B cell (primary cell): ENCODE measurements at regions not wholly inside any gene's neighbourhood (a gene's known extent, or its start where the extent isn't known, plus 50 kb on each side); places are given as distances from the start of the nearest gene placed in this dataset.

Experiments
- ATAC-seq: fragments of 200-7000 bp; cut with Tn5 transposase; one replicate; pipeline ENCODE4 v1.10.0; 2021; ENCODE audit warnings: low read depth, mild to moderate bottlenecking, moderate number of reproducible peaks, moderate library complexity
- CTCF ChIA-PET: fragments of 350-600 bp; sonication (Branson Sonifier 250); formaldehyde crosslinking; loops from one replicate; lab custom pipeline; 2021; ENCODE audit warnings: antibody characterized with exemption, inconsistent platforms; lab: Charles Lee
- POLR2A ChIA-PET: fragments of 350-600 bp; sonication (Branson Sonifier 250); formaldehyde crosslinking; loops from one replicate; lab custom pipeline; 2021; ENCODE audit warnings: antibody characterized with exemption; lab: Charles Lee
- DNase-seq: peaks from one replicate; pipeline ENCODE4 v3.0.0; 2013
- H2AFZ ChIP-seq: 2 replicates; pipeline ENCODE4 v1.6.1; 2012; ENCODE audit warnings: mild to moderate bottlenecking, low read depth, low read length; ENCODE audit not compliant: insufficient read depth, poor library complexity, severe bottlenecking
- H3K27ac ChIP-seq, 2 donors: 1 replicate in 1 of 2; 2 replicates in 1 of 2; pipeline ENCODE4 v1.5.1; 2012 to 2013; ENCODE audit warnings: low read length in 2 of 2, mild to moderate bottlenecking in 2 of 2, moderate library complexity in 1 of 2
- H3K27me3 ChIP-seq, 4 experiments: fragments of 200-600 bp in 1 of 4; sonication (generic) in 1 of 4; replicated peaks in 1 of 4; 1 replicate in 2 of 4; 2 replicates in 2 of 4; pipeline versions ENCODE4 v1.6.1 to v1.7.0; 2013 to 2016; ENCODE audit warnings: low read length in 3 of 4, mild to moderate bottlenecking in 2 of 4, mixed read lengths in 1 of 4, moderate library complexity in 1 of 4; ENCODE audit not compliant: insufficient read depth in 4 of 4, control insufficient read depth in 3 of 4; ENCODE audit errors: control extremely low read depth in 1 of 4
- H3K36me3 ChIP-seq, 2 experiments: replicated peaks in 1 of 2; 1 replicate in 1 of 2; 2 replicates in 1 of 2; pipeline versions ENCODE4 v1.6.1 to v1.7.1; 2013; ENCODE audit warnings: low read length in 1 of 2; ENCODE audit not compliant: insufficient read depth in 2 of 2, control insufficient read depth in 1 of 2; ENCODE audit errors: control extremely low read depth in 1 of 2, extremely low read depth in 1 of 2
- H3K4me1 ChIP-seq, 2 donors: fragments of 200-600 bp in 1 of 2; sonication (generic) in 1 of 2; 1 replicate in 1 of 2; 2 replicates in 1 of 2; pipeline versions ENCODE4 v1.5.1 to v1.6.1; 2013 to 2017; ENCODE audit warnings: low read length in 2 of 2; ENCODE audit not compliant: control insufficient read depth in 2 of 2, insufficient read depth in 2 of 2
- H3K4me2 ChIP-seq: replicated peaks from 2 replicates; pipeline ENCODE3; 2012; ENCODE audit warnings: mild to moderate bottlenecking, low read depth, low read length; ENCODE audit not compliant: poor library complexity, severe bottlenecking
- H3K4me3 ChIP-seq, 5 experiments: fragments of 200-600 bp in 1 of 5; sonication (generic) in 1 of 5; 1 replicate in 3 of 5; 2 replicates in 2 of 5; pipeline versions ENCODE4 v1.5.1 to v1.7.0; 2011 to 2016; ENCODE audit warnings: low read length in 4 of 5, mild to moderate bottlenecking in 4 of 5, low read depth in 2 of 5, control low read depth in 1 of 5, moderate library complexity in 1 of 5; ENCODE audit not compliant: insufficient read depth in 1 of 5; ENCODE audit errors: control extremely low read depth in 1 of 5, extremely low read depth in 1 of 5
- H3K79me2 ChIP-seq: fragments of 200-600 bp; sonication (generic); one replicate; pipeline ENCODE4 v1.6.0; 2016; ENCODE audit warnings: low read length; ENCODE audit not compliant: control insufficient read depth, insufficient read depth
- H3K9ac ChIP-seq: fragments of 200-600 bp; sonication (generic); 2 replicates; pipeline ENCODE4 v1.6.1; 2017; ENCODE audit warnings: mild to moderate bottlenecking, low read length, moderate library complexity
- H3K9me3 ChIP-seq, 3 donors: one replicate each; pipeline versions ENCODE4 v1.6.1 to v1.7.1; 2013; ENCODE audit warnings: low read length in 2 of 3; ENCODE audit not compliant: control insufficient read depth in 2 of 3, insufficient read depth in 1 of 3; ENCODE audit errors: control extremely low read depth in 1 of 3
- H4K20me1 ChIP-seq: 2 replicates; pipeline ENCODE4 v1.6.0; 2012; ENCODE audit warnings: mild to moderate bottlenecking, low read length; ENCODE audit not compliant: insufficient read depth, control insufficient read depth, poor library complexity, severe bottlenecking
- H3K27ac Mint-ChIP-seq: one replicate; pipeline ENCODE4 v1.8.0; 2021; ENCODE audit warnings: mixed read lengths
- H3K27me3 Mint-ChIP-seq: one replicate; pipeline ENCODE4 v1.8.0; 2021; ENCODE audit warnings: mixed read lengths
- H3K4me1 Mint-ChIP-seq: one replicate; pipeline ENCODE4 v1.8.0; 2021; ENCODE audit warnings: mixed read lengths
- H3K4me3 Mint-ChIP-seq: one replicate; pipeline ENCODE4 v1.8.0; 2021; ENCODE audit warnings: mixed read lengths
- H3K9me3 Mint-ChIP-seq: one replicate; pipeline ENCODE4 v1.8.0; 2022; ENCODE audit warnings: mixed read lengths; ENCODE audit not compliant: insufficient read depth
- CTCF ChIP-seq: fragments of 200-600 bp; IDR thresholded peaks from one replicate; pipeline ENCODE4 v1.8.0; 2022; ENCODE audit warnings: antibody characterized with exemption, mild to moderate bottlenecking
- EZH2 ChIP-seq: IDR thresholded peaks from 2 replicates; pipeline ENCODE4 v1.6.1; 2012; ENCODE audit warnings: borderline replicate concordance, low read depth, mild to moderate bottlenecking, moderate library complexity, low read length; ENCODE audit not compliant: insufficient read depth, poor library complexity, severe bottlenecking
- WGBS: methylation state at CpG from one replicate; pipeline ENCODE4 v1.1.5; 2013; ENCODE audit warnings: missing lambda C conversion rate; ENCODE audit not compliant: insufficient coverage; 5-methylcytosine and 5-hydroxymethylcytosine counted together
- intact Hi-C: fragments of 100-400 bp; cut with micrococcal nuclease; formaldehyde crosslinking; loops from one replicate; pipeline ENCODE4 v1.10.0; 2022

DNA sequence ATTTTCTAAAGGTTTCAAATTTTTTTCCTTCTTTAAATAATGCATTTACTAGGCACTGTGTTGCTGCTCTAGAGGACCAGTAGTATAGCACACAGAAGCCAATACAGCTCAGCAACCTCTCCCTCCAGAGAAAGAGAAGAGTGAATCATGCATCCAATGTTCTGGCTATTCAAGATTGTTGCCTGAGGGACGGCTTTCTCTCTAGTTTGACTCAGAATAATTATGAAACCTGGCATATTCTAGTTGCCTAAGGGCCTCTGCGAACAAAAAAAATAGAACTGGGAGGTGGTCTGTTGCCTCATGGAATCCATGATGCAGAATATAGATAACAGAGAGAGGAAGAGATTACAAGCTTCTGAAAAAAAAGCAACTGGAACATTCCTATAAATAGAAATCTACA lies 1233.3 kb upstream of the PABPC4L start:
- H3K9ac ChIP-seq: no peak overlapping the region
- ChIA-PET POLR2A (no interaction called here), CTCF (no interaction called here)
- WGBS: no CpG with 5 or more reads among the region's 2 CpGs
- H4K20me1 ChIP-seq: no peaks in the 10 kb centered on the region
- ATAC-seq (no peak), DNase-seq (no peak)
- Mint-ChIP-seq H3K27me3 (no peaks in the 10 kb centered on the region), H3K4me1 (no peaks in the 10 kb centered on the region), H3K9me3 (peaks cover 10% of the 10 kb centered on the region), H3K4me3 (no peak overlapping the region), H3K27ac (no peak overlapping the region)
- H3K79me2 ChIP-seq: no peaks in the 10 kb centered on the region
- no peak for TF ChIP-seq EZH2
- no peak for TF ChIP-seq CTCF
- no peak overlapping the region for H3K27ac ChIP-seq
- no peaks in the 10 kb centered on the region for H3K27me3 ChIP-seq
- no peak overlapping the region for H2AFZ ChIP-seq
- no peak overlapping the region for H3K4me3 ChIP-seq
- H3K9me3 ChIP-seq: peaks cover 0 to 4% (median 0%) of the 10 kb centered on the region in 3 donors
- no peaks in the 10 kb centered on the region for H3K36me3 ChIP-seq
- no peak overlapping the region for H3K4me2 ChIP-seq
- H3K4me1 ChIP-seq: no peaks in the 10 kb centered on the region
- intact Hi-C loops: no loop called here

DNA sequence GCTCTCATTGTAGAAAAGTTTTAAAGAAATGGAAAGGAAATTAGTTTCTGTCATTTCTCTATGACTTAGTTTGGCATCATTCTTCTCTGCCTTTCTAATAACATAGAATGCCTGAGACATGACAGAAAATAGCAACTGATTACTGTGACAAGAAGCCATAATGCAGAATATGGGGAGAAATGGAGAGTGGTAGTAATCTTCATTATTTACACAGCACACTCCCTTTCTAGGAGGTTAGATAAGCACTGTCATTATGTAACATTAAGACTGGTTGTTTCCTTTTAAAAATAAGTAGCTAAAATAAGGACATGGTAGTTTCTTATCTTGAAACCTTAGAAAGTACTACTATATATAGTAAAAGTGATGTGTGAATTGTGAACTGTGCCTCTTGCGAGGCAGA lies 1227.9 kb upstream of the PABPC4L start:
- ATAC-seq (no peak), DNase-seq (no peak)
- no peak overlapping the region for H3K27ac ChIP-seq
- H3K4me3 ChIP-seq: no peak overlapping the region
- Mint-ChIP-seq H3K4me3 (no peak overlapping the region), H3K27me3 (no peaks in the 10 kb centered on the region), H3K4me1 (no peaks in the 10 kb centered on the region), H3K27ac (no peak overlapping the region), H3K9me3 (no peaks in the 10 kb centered on the region)
- H3K9me3 ChIP-seq: no peaks in the 10 kb centered on the region
- H2AFZ ChIP-seq: no peak overlapping the region
- POLR2A ChIA-PET: no interaction called here
- H3K79me2 ChIP-seq: no peaks in the 10 kb centered on the region
- TF ChIP-seq EZH2 (no peak), CTCF (no peak)
- no peak overlapping the region for H3K9ac ChIP-seq
- no peaks in the 10 kb centered on the region for H3K27me3 ChIP-seq
- H3K36me3 ChIP-seq: no peaks in the 10 kb centered on the region
- WGBS: no CpG with 5 or more reads among the region's 1 CpG
- no peaks in the 10 kb centered on the region for H4K20me1 ChIP-seq
- intact Hi-C loops: no loop called here
- CTCF ChIA-PET: no interaction called here
- no peak overlapping the region for H3K4me2 ChIP-seq
- no peaks in the 10 kb centered on the region for H3K4me1 ChIP-seq
